Endothelial cell of umbilical vein (primary cell): ENCODE measurements at regions not wholly inside any gene's neighbourhood (a gene's known extent, or its start where the extent isn't known, plus 50 kb on each side); places are given as distances from the start of the nearest gene placed in this dataset.

Experiments used
- BruUV-seq: library from RNA; stranded (reverse); fragments of 400-500 nt; replicated peaks from 2 replicates; lab custom pipeline; 2021; lab: Mats Ljungman, UMichigan
- CTCF ChIA-PET: fragments of 300-600, 350-600 bp; sonication (Branson Sonifier 250); formaldehyde crosslinking; loops from one replicate; lab custom pipeline; 2021; ENCODE audit warnings: antibody characterized with exemption, inconsistent platforms; lab: Charles Lee
- POLR2A ChIA-PET: fragments of 300-600, 350-600 bp; sonication (Branson Sonifier 250); formaldehyde crosslinking; loops from one replicate; lab custom pipeline; 2021; ENCODE audit warnings: antibody characterized with exemption, inconsistent platforms; lab: Charles Lee
- DNase-seq: peaks from one replicate; pipeline ENCODE4 v3.0.0-alpha.2; 2011; ENCODE audit warnings: low read depth, low spot score
- FAIRE-seq: peaks from 2 replicates; lab custom pipeline; 2011; peaks lifted over from hg19 to GRCh38; lab: Jason Lieb, UNC
- H2AFZ ChIP-seq: 2 replicates; pipeline ENCODE4 v1.6.0; 2012; ENCODE audit warnings: low read depth, low read length, control low read depth, inconsistent platforms
- H3K27ac ChIP-seq: 2 replicates; pipeline ENCODE4 v1.5.1; 2011; ENCODE audit warnings: low read depth, mild to moderate bottlenecking, control low read depth, low read length, moderate library complexity; ENCODE audit not compliant: insufficient read depth
- H3K27me3 ChIP-seq, 2 experiments: 2 replicates each; pipeline versions ENCODE4 v1.6.0 to v1.6.1; 2011; ENCODE audit warnings: low read length in 2 of 2, mixed read lengths in 1 of 2; ENCODE audit not compliant: control insufficient read depth in 2 of 2, insufficient read depth in 2 of 2
- H3K36me3 ChIP-seq, 2 experiments: 2 replicates in 1 of 2; 3 replicates in 1 of 2; pipeline ENCODE4 v1.5.1; 2011; ENCODE audit warnings: low read length in 2 of 2, mild to moderate bottlenecking in 1 of 2, moderate library complexity in 1 of 2; ENCODE audit not compliant: control insufficient read depth in 2 of 2, insufficient read depth in 2 of 2; ENCODE audit errors: extremely low read depth in 1 of 2
- H3K4me1 ChIP-seq: 3 replicates; pipeline ENCODE4 v1.5.1; 2011; ENCODE audit warnings: mild to moderate bottlenecking, low read length; ENCODE audit not compliant: control insufficient read depth, insufficient read depth; ENCODE audit errors: extremely low read depth
- H3K4me2 ChIP-seq: 2 replicates; pipeline ENCODE4 v1.6.1; 2011; ENCODE audit warnings: low read length, control low read depth, mixed read lengths; ENCODE audit not compliant: insufficient read depth
- H3K4me3 ChIP-seq, 3 experiments: fragments of 200-600 bp in 1 of 3; sonication (generic), shearing (Covaris generic) in 1 of 3; replicated peaks in 1 of 3; 2 replicates each; pipeline ENCODE4 v1.5.1; 2011 to 2016; ENCODE audit warnings: control low read depth in 3 of 3, low read length in 3 of 3, mild to moderate bottlenecking in 2 of 3, inconsistent platforms in 1 of 3, low read depth in 1 of 3, moderate library complexity in 1 of 3; ENCODE audit not compliant: insufficient read depth in 1 of 3
- H3K79me2 ChIP-seq: 2 replicates; pipeline ENCODE4 v1.6.0; 2012; ENCODE audit warnings: low read length, inconsistent platforms; ENCODE audit not compliant: control insufficient read depth, insufficient read depth
- H3K9ac ChIP-seq: replicated peaks from 2 replicates; pipeline ENCODE3; 2011; ENCODE audit warnings: low read length, control low read depth; ENCODE audit not compliant: insufficient read depth; ENCODE audit errors: extremely low read depth
- H3K9me1 ChIP-seq: replicated peaks from 3 replicates; pipeline ENCODE4 v1.6.0; 2011; ENCODE audit warnings: mild to moderate bottlenecking, low read length; ENCODE audit not compliant: control insufficient read depth, insufficient read depth; ENCODE audit errors: extremely low read depth
- H3K9me3 ChIP-seq: replicated peaks from 2 replicates; pipeline ENCODE4 v1.5.1; 2012; ENCODE audit warnings: low read length, inconsistent platforms; ENCODE audit not compliant: control insufficient read depth, insufficient read depth
- H4K20me1 ChIP-seq: replicated peaks from 2 replicates; pipeline ENCODE3; 2011; ENCODE audit warnings: mild to moderate bottlenecking, low read length; ENCODE audit not compliant: control insufficient read depth, insufficient read depth; ENCODE audit errors: extremely low read depth
- CTCF ChIP-seq, 2 donors: IDR thresholded peaks; 1 replicate in 1 of 2; 2 replicates in 1 of 2; pipeline ENCODE4 v1.5.1; 2011; ENCODE audit warnings: low read length in 2 of 2, mild to moderate bottlenecking in 2 of 2, moderate library complexity in 2 of 2, control low read depth in 1 of 2, inconsistent platforms in 1 of 2, low read depth in 1 of 2; ENCODE audit not compliant: insufficient read depth in 1 of 2; ENCODE audit errors: extremely low read depth in 1 of 2
- EZH2 ChIP-seq: IDR thresholded peaks from 2 replicates; pipeline ENCODE4 v1.6.1; 2012; ENCODE audit warnings: borderline replicate concordance, low read depth, mild to moderate bottlenecking, moderate library complexity, low read length, inconsistent platforms; ENCODE audit not compliant: severe bottlenecking
- FOS ChIP-seq: IDR thresholded peaks from 2 replicates; pipeline ENCODE4 v1.6.1; 2011; ENCODE audit warnings: mild to moderate bottlenecking, low read length, moderate library complexity, borderline replicate concordance; ENCODE audit not compliant: insufficient read depth
- GATA2 ChIP-seq: IDR thresholded peaks from 2 replicates; pipeline ENCODE4 v1.7.0; 2011; ENCODE audit warnings: low read depth, mild to moderate bottlenecking, moderate library complexity, mixed read lengths, low read length; ENCODE audit not compliant: insufficient read length, insufficient read depth
- JUN ChIP-seq: IDR thresholded peaks from 2 replicates; pipeline ENCODE4 v1.6.1; 2011; ENCODE audit warnings: borderline replicate concordance, low read depth; ENCODE audit not compliant: insufficient read length, insufficient read depth
- MAX ChIP-seq: IDR thresholded peaks from 2 replicates; pipeline ENCODE4 v1.6.1; 2011; ENCODE audit not compliant: insufficient read depth, insufficient read length
- MYC ChIP-seq: IDR thresholded peaks from one replicate; pipeline ENCODE4 v1.6.1; 2011; ENCODE audit warnings: mild to moderate bottlenecking, low read depth, low read length
- POLR2A ChIP-seq: IDR thresholded peaks from 2 replicates; pipeline ENCODE4 v1.6.1; 2012; ENCODE audit warnings: low read depth, mild to moderate bottlenecking, control low read depth, low read length
- POLR2AphosphoS5 ChIP-seq: IDR thresholded peaks from 2 replicates; pipeline ENCODE4 v1.6.1; 2012; ENCODE audit warnings: low read depth, mild to moderate bottlenecking, control low read depth, low read length, moderate library complexity; ENCODE audit not compliant: insufficient read depth
- dilution Hi-C: fragments of 300-500 bp; cut with MboI; formaldehyde crosslinking; loops from one replicate; pipeline ENCODE4 v1.15.0; 2019; ENCODE audit warnings: low sequenced_read_pairs; ENCODE audit not compliant: extremely low pct_ligation_motif_present
- intact Hi-C: fragments of 100-400 bp; cut with micrococcal nuclease; formaldehyde crosslinking; loops from one replicate; pipeline ENCODE4 v1.10.0; 2022

GRCh38 chr13:85492283-85492682 is 306.9 kb downstream of the SLITRK6 start:
- dilution Hi-C loops (no loop called here), intact Hi-C loops (no loop called here)
- no peak for FAIRE-seq
- TF ChIP-seq JUN: no peak
- TF ChIP-seq EZH2: no peak
- TF ChIP-seq MYC: no peak
- TF ChIP-seq POLR2A: no peak
- no peak for TF ChIP-seq GATA2
- TF ChIP-seq MAX: no peak
- no peak for TF ChIP-seq CTCF (IDR thresholded peaks at IDR 0.05; ENCODE audit: extremely low read depth in 1 of 2, insufficient read depth in 1 of 2, low read depth in 1 of 2, low read length in 2 of 2)
- TF ChIP-seq FOS: no peak
- no peak for TF ChIP-seq POLR2AphosphoS5
- Histone ChIP-seq H3K9me3 (no peaks in the 10 kb centered on the region), H3K27me3 (no peaks in the 10 kb centered on the region), H3K9me1 (no peaks in the 10 kb centered on the region), H3K4me2 (no peak overlapping the region), H3K79me2 (no peaks in the 10 kb centered on the region), H2AFZ (no peak overlapping the region), H3K9ac (no peak overlapping the region), H3K4me3 (no peak overlapping the region), H3K4me1 (no peaks in the 10 kb centered on the region), H3K27ac (no peak overlapping the region), H3K36me3 (no peaks in the 10 kb centered on the region), H4K20me1 (no peaks in the 10 kb centered on the region)
- ChIA-PET POLR2A (no interaction called here), CTCF (no interaction called here)
- BruUV-seq: no TSS peak
- no peak for DNase-seq
